CD14-positive monocyte (primary cell): ENCODE measurements at regions not wholly inside any gene's neighbourhood (a gene's known extent, or its start where the extent isn't known, plus 50 kb on each side); places are given as distances from the start of the nearest gene placed in this dataset.

Source experiments
- DNase-seq, 3 donors: peaks; one replicate each; pipeline ENCODE4 v3.0.0-alpha.2; 2011 to 2022
- H2AFZ ChIP-seq: 2 replicates; pipeline ENCODE4 v1.6.0; 2012; ENCODE audit warnings: mild to moderate bottlenecking, low read depth, low read length, inconsistent platforms; ENCODE audit not compliant: insufficient read depth, poor library complexity, severe bottlenecking
- H3K27ac ChIP-seq, 2 donors: 1 replicate in 1 of 2; 2 replicates in 1 of 2; pipeline ENCODE4 v1.5.1; 2012 to 2013; ENCODE audit warnings: low read length in 2 of 2, control low read depth in 1 of 2, inconsistent platforms in 1 of 2, low read depth in 1 of 2, mild to moderate bottlenecking in 1 of 2
- H3K27me3 ChIP-seq, 2 donors: one replicate each; pipeline versions ENCODE4 v1.6.0 to v1.6.1; 2011 to 2013; ENCODE audit warnings: low read length in 2 of 2; ENCODE audit not compliant: control insufficient read depth in 2 of 2, insufficient read depth in 2 of 2
- H3K36me3 ChIP-seq, 2 donors: replicated peaks in 1 of 2; 1 replicate in 1 of 2; 2 replicates in 1 of 2; pipeline versions ENCODE4 v1.5.1 to v1.6.1; 2012 to 2013; ENCODE audit warnings: low read length in 2 of 2, control low read depth in 1 of 2, inconsistent platforms in 1 of 2, mild to moderate bottlenecking in 1 of 2; ENCODE audit not compliant: insufficient read depth in 2 of 2, control insufficient read depth in 1 of 2
- H3K4me1 ChIP-seq, 2 donors: 1 replicate in 1 of 2; 2 replicates in 1 of 2; pipeline versions ENCODE4 v1.5.1 to v1.6.1; 2012 to 2013; ENCODE audit warnings: low read length in 2 of 2, control low read depth in 1 of 2, inconsistent platforms in 1 of 2, mild to moderate bottlenecking in 1 of 2, moderate library complexity in 1 of 2; ENCODE audit not compliant: insufficient read depth in 2 of 2, control insufficient read depth in 1 of 2
- H3K4me2 ChIP-seq: replicated peaks from 2 replicates; pipeline ENCODE3; 2012; ENCODE audit warnings: low read length, moderate library complexity, mild to moderate bottlenecking; ENCODE audit not compliant: poor library complexity, severe bottlenecking; ENCODE audit errors: extremely low read depth
- H3K4me3 ChIP-seq, 3 experiments: fragments of 200-600 bp in 1 of 3; sonication (generic) in 1 of 3; replicated peaks in 1 of 3; 1 replicate in 2 of 3; 2 replicates in 1 of 3; pipeline ENCODE4 v1.5.1; 2011 to 2013; ENCODE audit warnings: low read length in 3 of 3, mild to moderate bottlenecking in 3 of 3, control low read depth in 2 of 3, low read depth in 2 of 3, inconsistent platforms in 1 of 3, moderate library complexity in 1 of 3
- H3K79me2 ChIP-seq: 2 replicates; pipeline ENCODE4 v1.6.0; 2012; ENCODE audit warnings: mild to moderate bottlenecking, control low read depth, inconsistent platforms, low read length, moderate library complexity; ENCODE audit not compliant: insufficient read depth
- H3K9ac ChIP-seq: 2 replicates; pipeline ENCODE4 v1.6.0; 2017; ENCODE audit warnings: low read length, mild to moderate bottlenecking; ENCODE audit not compliant: insufficient read depth, poor library complexity, severe bottlenecking
- H3K9me3 ChIP-seq, 2 donors: replicated peaks in 1 of 2; 1 replicate in 1 of 2; 2 replicates in 1 of 2; pipeline versions ENCODE4 v1.5.1 to v1.6.1; 2012 to 2013; ENCODE audit warnings: low read length in 2 of 2, control low read depth in 1 of 2; ENCODE audit not compliant: control insufficient read depth in 1 of 2, insufficient read depth in 1 of 2
- H4K20me1 ChIP-seq: 2 replicates; pipeline ENCODE4 v1.6.0; 2012; ENCODE audit warnings: mild to moderate bottlenecking, low read length, control low read depth, moderate library complexity; ENCODE audit not compliant: insufficient read depth
- H3K27ac Mint-ChIP-seq, 7 donors: one replicate each; pipeline ENCODE4 v1.8.0; 2020; ENCODE audit warnings: mild to moderate bottlenecking in 7 of 7, mixed read lengths in 7 of 7, moderate library complexity in 6 of 7, inconsistent platforms in 2 of 7
- H3K27me3 Mint-ChIP-seq, 3 donors: one replicate each; pipeline ENCODE4 v1.8.0; 2021 to 2022; ENCODE audit warnings: low read depth in 3 of 3, mild to moderate bottlenecking in 3 of 3, mixed read lengths in 3 of 3, moderate library complexity in 3 of 3, inconsistent platforms in 1 of 3
- H3K36me3 Mint-ChIP-seq, 2 donors: one replicate each; pipeline ENCODE4 v1.8.0; 2020; ENCODE audit warnings: mixed read lengths in 2 of 2, inconsistent platforms in 1 of 2, mild to moderate bottlenecking in 1 of 2
- H3K4me1 Mint-ChIP-seq: one replicate; pipeline ENCODE4 v1.8.0; 2020; ENCODE audit warnings: mild to moderate bottlenecking, mixed read lengths
- H3K4me3 Mint-ChIP-seq, 2 donors: one replicate each; pipeline ENCODE4 v1.8.0; 2020; ENCODE audit warnings: mild to moderate bottlenecking in 2 of 2, mixed read lengths in 2 of 2, moderate library complexity in 1 of 2
- H3K9me3 Mint-ChIP-seq, 7 donors: one replicate each; pipeline ENCODE4 v1.8.0; 2020 to 2022; ENCODE audit warnings: mixed read lengths in 7 of 7, mild to moderate bottlenecking in 6 of 7, moderate library complexity in 6 of 7, inconsistent platforms in 2 of 7
- CTCF ChIP-seq: fragments of 200-600 bp; IDR thresholded peaks from one replicate; pipeline ENCODE4 v1.8.0; 2022; ENCODE audit warnings: antibody characterized with exemption, mild to moderate bottlenecking
- WGBS: methylation state at CpG from one replicate; pipeline ENCODE4 v1.1.5; 2013; ENCODE audit warnings: missing lambda C conversion rate; ENCODE audit not compliant: insufficient coverage; 5-methylcytosine and 5-hydroxymethylcytosine counted together
- intact Hi-C, 2 donors: fragments of 100-400 bp; cut with micrococcal nuclease; formaldehyde crosslinking; loops; one replicate each; pipeline versions ENCODE4 v1.15.0 to v1.15.1; 2023

GRCh38 chr18:44518091-44518615, 162.5 kb upstream of the SETBP1 start:
- Histone ChIP-seq H3K27ac (no peak overlapping the region), H3K4me3 (no peak overlapping the region), H3K9ac (no peak overlapping the region), H3K79me2 (no peaks in the 10 kb centered on the region), H3K4me1 (no peaks in the 10 kb centered on the region), H3K9me3 (no peaks in the 10 kb centered on the region), H4K20me1 (no peaks in the 10 kb centered on the region), H2AFZ (no peak overlapping the region), H3K4me2 (no peak overlapping the region), H3K27me3 (no peaks in the 10 kb centered on the region), H3K36me3 (no peaks in the 10 kb centered on the region)
- peaks cover 9% of the 10 kb centered on the region for H3K4me1 Mint-ChIP-seq
- peaks cover 0 to 2% (median under 1%) of the 10 kb centered on the region in 7 donors for H3K9me3 Mint-ChIP-seq
- no peaks in the 10 kb centered on the region for H3K36me3 Mint-ChIP-seq
- no CpG with 5 or more reads among the region's 4 CpGs for WGBS
- no peak overlapping the region for H3K27ac Mint-ChIP-seq
- no peak overlapping the region for H3K4me3 Mint-ChIP-seq
- no peak for TF ChIP-seq CTCF
- DNase-seq, result no peak
- H3K27me3 Mint-ChIP-seq, result no peaks in the 10 kb centered on the region
- intact Hi-C loops, result no loop called here

- no peaks in the 10 kb centered on the region for H3K79me2 ChIP-seq
Measured at GRCh38 chr18:44518666-44519065, 162.0 kb upstream of the SETBP1 start.

More at GRCh38 chr18:44518666-44519065, 162.0 kb upstream of the SETBP1 start:
- Mint-ChIP-seq H3K4me3 (no peak overlapping the region), H3K4me1 (peaks cover 9% of the 10 kb centered on the region), H3K9me3 (no peaks in the 10 kb centered on the region), H3K27me3 (no peaks in the 10 kb centered on the region), H3K27ac (no peak overlapping the region), H3K36me3 (no peaks in the 10 kb centered on the region)
- no peak overlapping the region for H3K4me2 ChIP-seq
- no peaks in the 10 kb centered on the region for H3K4me1 ChIP-seq
- WGBS, result no CpG with 5 or more reads among the region's 1 CpG
- H3K9me3 ChIP-seq, result no peaks in the 10 kb centered on the region
- H3K9ac ChIP-seq, result no peak overlapping the region
- H3K27me3 ChIP-seq, result no peaks in the 10 kb centered on the region
- DNase-seq, result no peak
- intact Hi-C loops, result no loop called here
- H4K20me1 ChIP-seq, result no peaks in the 10 kb centered on the region
- no peak overlapping the region for H2AFZ ChIP-seq
- H3K4me3 ChIP-seq, result no peak overlapping the region
- no peak for TF ChIP-seq CTCF
- no peaks in the 10 kb centered on the region for H3K36me3 ChIP-seq
- no peak overlapping the region for H3K27ac ChIP-seq
